Activated CD8-positive, alpha-beta memory T cell treated with anti-CD3 and anti-CD28 coated beads, Interleukin-2, amount 50 U/mL, for 48 hours (primary cell): ENCODE measurements at regions not wholly inside any gene's neighbourhood (a gene's known extent, or its start where the extent isn't known, plus 50 kb on each side); places are given as distances from the start of the nearest gene placed in this dataset.
"Not testable (repeated sequence)": the region's sequence is repeated elsewhere in the genome, so short reads cannot be mapped to it uniquely, and the experiment has no call there.

Experiments used
- DNase-seq: peaks from one replicate; pipeline ENCODE4 v3.0.0-alpha.2; 2020

GRCh38 chrX:140447150-140447549 is 57.7 kb downstream of the SOX3 start:
- no peak for DNase-seq

GRCh38 chrX:140440876-140441275 is 64.0 kb downstream of the SOX3 start:
- no peak for DNase-seq

GRCh38 chrX:140439476-140439875 is 65.4 kb downstream of the SOX3 start:
- no peak for DNase-seq

GRCh38 chrX:140434347-140434746 is 70.5 kb downstream of the SOX3 start:
- no peak for DNase-seq

- no peak for DNase-seq
Measured at GRCh38 chrX:140433582-140433981, 71.3 kb downstream of the SOX3 start.

- no peak for DNase-seq
Measured at GRCh38 chrX:140432346-140433175, 72.3 kb downstream of the SOX3 start.

GRCh38 chrX:140431521-140431920 is 73.3 kb downstream of the SOX3 start:
- no peak for DNase-seq

- DNase-seq: no peak
Measured at GRCh38 chrX:140425712-140426395, 79.0 kb downstream of the SOX3 start.

GRCh38 chrX:140422501-140422900 is 82.4 kb downstream of the SOX3 start:
- DNase-seq: no peak

GRCh38 chrX:140402131-140402530 is 102.7 kb downstream of the SOX3 start:
- not testable (repeated sequence) for DNase-seq

GRCh38 chrX:140396326-140396725 is 108.5 kb downstream of the SOX3 start:
- not testable (repeated sequence) for DNase-seq

- no peak for DNase-seq
Measured at GRCh38 chrX:140393507-140393906, 111.4 kb downstream of the SOX3 start.

GRCh38 chrX:140391313-140391712 is 113.6 kb downstream of the SOX3 start:
- no peak for DNase-seq

- DNase-seq: no peak
Measured at GRCh38 chrX:140389331-140389730, 115.5 kb downstream of the SOX3 start.

GRCh38 chrX:140362861-140363260 is 142.0 kb downstream of the SOX3 start:
- DNase-seq: no peak

- no peak for DNase-seq
Measured at GRCh38 chrX:140360924-140361323, 143.9 kb downstream of the SOX3 start.

GRCh38 chrX:140360284-140360683 is 144.6 kb downstream of the SOX3 start:
- no peak for DNase-seq

GRCh38 chrX:140355922-140356321 is 148.9 kb downstream of the SOX3 start:
- DNase-seq: no peak

GRCh38 chrX:140355429-140355828 is 149.4 kb downstream of the SOX3 start:
- DNase-seq: no peak

- DNase-seq: no peak
Measured at GRCh38 chrX:140354431-140355120, 150.3 kb downstream of the SOX3 start.

- no peak for DNase-seq
Measured at GRCh38 chrX:140346729-140347128, 158.1 kb downstream of the SOX3 start.

- no peak for DNase-seq
Measured at GRCh38 chrX:140343226-140343868, 161.5 kb downstream of the SOX3 start.

GRCh38 chrX:140342410-140342809 is 162.5 kb downstream of the SOX3 start:
- no peak for DNase-seq
